ENCODE measurements at regions not wholly inside any gene's neighbourhood (a gene's known extent, or its start where the extent isn't known, plus 50 kb on each side); places are given as distances from the start of the nearest gene placed in this dataset.
A peak's percentile ranks its signal among the peaks of the same experiment; 100 is the strongest.
"Not testable (repeated sequence)": the region's sequence is repeated elsewhere in the genome, so short reads cannot be mapped to it uniquely, and the experiment has no call there.

DNA sequence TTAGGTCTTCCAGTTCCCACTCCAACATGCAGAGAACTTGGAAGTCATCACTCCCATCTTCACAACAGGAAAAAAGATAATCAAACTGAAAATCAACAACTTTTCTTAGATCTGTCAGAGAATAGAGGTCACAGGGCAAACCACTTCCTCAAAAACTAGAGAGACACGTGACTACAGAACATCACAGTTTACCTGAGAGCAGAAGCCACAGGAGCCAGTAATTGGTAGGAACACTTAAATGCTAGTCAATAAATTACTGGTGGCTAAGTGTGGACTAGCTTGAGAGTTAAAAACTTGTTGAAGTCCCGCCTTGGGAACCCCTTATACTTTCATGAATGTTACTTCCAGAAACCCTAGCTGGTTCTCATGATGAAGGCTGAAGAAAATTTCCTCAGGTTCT lies 81.1 kb downstream of the THSD1 start:
- H3K27ac ChIP-seq: not testable (repeated sequence)

DNA sequence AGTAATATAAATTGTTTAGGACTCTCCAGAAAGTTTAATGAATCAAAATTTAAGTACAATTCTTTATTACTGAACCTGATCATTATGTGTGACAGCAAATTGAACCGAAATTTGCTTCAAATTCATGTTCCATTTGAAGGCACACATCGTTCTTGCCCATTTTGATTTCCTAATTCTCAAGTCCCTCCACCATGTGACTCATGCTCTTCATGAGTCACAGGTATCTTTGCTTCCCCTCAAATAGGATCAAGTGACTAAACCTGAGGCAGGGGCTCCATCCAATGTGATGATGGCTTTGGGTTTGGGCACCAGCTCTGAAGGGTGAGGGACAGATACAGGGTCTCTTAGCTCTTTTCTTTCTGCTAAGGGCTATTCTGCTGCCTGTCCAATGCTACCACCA lies 86.1 kb downstream of the THSD1 start:
- TF ChIP-seq, protein P1, sequence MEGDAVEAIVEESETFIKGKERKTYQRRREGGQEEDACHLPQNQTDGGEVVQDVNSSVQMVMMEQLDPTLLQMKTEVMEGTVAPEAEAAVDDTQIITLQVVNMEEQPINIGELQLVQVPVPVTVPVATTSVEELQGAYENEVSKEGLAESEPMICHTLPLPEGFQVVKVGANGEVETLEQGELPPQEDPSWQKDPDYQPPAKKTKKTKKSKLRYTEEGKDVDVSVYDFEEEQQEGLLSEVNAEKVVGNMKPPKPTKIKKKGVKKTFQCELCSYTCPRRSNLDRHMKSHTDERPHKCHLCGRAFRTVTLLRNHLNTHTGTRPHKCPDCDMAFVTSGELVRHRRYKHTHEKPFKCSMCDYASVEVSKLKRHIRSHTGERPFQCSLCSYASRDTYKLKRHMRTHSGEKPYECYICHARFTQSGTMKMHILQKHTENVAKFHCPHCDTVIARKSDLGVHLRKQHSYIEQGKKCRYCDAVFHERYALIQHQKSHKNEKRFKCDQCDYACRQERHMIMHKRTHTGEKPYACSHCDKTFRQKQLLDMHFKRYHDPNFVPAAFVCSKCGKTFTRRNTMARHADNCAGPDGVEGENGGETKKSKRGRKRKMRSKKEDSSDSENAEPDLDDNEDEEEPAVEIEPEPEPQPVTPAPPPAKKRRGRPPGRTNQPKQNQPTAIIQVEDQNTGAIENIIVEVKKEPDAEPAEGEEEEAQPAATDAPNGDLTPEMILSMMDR (conservative IDR thresholded peaks at IDR 0.05): no peak
- TF ChIP-seq ZFX (IDR thresholded peaks at IDR 0.05): no peak
- no peak overlapping the region for H3K27ac ChIP-seq

GRCh38 chr13:52309833-52310232 lies 96.1 kb downstream of the THSD1 start:
- not testable (repeated sequence) for H3K27ac ChIP-seq

DNA sequence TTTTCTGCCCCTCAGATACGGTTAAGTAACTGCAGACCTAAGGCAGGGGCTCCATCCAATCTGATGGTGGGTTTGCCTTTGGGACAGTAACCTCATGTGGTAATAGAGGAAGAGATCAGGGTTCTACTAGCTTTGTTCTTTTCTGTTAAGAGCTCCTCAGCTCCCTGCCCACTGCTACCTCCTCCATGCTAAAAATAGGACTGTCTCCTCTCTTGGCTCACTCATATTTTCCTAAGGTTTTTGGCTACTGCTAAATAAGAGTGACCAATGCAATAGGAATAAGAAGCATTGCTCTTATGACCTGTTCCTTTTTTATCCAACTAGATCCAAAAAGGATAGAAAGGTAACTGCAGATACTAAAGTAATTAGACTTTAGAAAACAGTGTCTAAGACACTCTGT lies 99.6 kb downstream of the THSD1 start:
- H3K27ac ChIP-seq: not testable (repeated sequence)

- not testable (repeated sequence) for H3K27ac ChIP-seq
Observed at GRCh38 chr13:52303098-52303497, 102.9 kb downstream of the THSD1 start.

DNA sequence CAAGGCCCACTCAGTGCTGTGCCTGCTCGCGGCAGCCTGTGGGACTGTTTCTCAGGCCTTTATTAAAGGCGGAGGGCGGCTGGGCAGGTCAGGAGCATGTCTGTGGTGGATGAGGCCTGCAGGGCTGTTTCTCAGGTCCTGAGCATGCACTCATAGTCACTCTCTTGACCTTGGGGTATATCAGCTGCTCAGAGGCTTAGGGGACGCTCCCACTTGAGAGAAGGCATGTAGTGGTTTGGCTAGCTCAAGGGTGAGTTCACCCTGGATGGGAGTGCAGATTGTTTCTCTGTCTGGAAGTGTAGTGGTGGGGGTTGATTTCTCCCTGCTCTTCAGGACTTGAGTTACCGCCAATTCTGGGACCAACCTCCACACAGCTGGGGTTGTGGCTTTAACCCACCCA lies 103.3 kb downstream of the THSD1 start:
- not testable (repeated sequence) for H3K27ac ChIP-seq

DNA sequence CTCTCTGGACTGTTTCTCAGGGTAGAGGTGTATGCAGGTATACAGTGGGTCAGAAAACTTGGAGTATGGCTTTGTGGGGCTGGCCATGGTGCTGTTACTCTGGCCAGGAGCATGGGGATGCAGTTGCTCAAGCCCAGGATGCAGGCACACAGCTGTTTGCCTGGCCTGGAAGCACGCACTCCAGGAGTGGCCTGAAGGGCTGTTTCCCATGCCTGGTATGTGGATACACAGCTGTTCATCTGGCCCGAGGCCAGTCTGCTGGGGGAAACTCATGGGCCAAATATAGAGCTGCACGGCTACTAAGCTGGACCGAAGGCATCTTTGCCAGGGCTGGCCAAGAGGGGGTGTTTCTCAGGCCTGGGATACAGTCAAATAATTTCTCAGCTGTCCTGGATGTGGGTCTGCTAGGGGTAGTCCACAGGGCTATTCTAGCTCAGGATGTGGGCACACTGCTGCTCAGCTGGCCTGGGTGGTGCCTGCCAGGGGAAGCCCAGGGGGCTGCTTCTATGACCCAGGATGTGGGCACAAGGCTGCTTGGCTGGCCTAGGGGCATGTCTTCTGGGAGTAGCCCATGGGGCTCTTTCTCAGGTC lies 104.1 kb downstream of the THSD1 start:
- not testable (repeated sequence) for H3K27ac ChIP-seq

DNA sequence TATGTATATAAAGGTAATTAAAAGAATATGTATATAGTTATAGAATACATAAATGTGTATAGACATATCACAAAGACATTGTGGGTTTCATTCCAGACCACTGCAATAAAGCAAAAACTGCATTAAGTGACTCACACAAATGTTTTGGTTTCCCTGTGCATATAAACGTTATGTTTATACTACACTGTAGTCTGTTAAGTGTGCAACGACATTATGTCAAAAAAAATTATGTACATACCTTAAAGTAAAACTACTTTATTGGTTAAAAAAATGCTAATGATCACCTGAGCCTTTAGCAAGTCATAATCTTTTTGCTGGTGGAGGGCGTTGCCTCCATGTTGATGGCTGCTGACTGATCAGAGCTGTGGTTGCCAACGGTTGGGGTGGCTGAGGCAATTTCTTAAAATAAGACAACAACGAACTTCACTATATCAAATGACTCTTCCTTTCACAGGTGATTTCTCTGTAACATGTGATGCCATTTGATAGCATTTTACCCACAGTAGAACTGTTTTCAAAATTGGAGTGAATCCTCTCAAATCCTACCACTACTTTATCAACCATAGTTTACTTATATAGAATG lies 107.8 kb downstream of the THSD1 start:
- not testable (repeated sequence) for H3K27ac ChIP-seq

DNA sequence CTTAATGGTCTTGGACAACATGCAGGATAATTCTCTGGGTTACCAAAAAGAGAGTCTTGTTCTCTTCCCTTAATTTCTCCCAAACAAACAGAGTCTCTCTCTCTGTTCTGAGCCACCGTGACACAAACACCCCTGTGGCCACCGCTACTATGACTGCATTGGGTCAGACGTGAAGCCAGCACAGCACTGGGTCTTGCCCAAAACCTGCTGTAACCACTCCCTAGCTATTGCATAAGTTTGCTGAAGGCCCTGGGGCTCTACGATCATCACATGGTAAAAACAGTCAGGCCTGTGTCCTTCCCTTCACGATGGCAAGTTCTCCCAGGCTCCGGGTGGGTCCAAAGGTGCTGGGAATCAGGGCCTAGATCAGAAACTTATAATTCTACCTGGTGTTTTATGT lies 117.1 kb downstream of the THSD1 start:
- H3K27ac ChIP-seq: not testable (repeated sequence)

DNA sequence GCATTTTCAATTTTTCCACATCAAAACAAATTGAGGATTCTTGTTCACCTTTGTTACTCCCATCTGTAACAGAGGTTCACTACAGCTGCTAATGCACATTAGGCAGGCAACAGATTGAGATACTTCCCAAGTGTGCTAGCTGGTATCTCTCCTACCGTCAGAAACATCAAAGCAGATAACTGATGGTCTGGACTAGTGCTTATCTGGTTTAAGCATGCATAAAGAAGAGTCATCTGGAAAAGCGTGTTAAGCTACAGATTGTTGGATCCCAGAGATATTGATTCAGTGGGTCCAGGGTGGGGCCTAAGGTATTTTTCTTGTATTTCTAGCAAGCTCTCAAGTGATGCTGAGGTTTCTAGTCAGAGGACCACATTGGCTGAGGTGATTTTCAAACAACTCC lies 122.0 kb upstream of the NEK3 start:
- H3K27ac ChIP-seq: not testable (repeated sequence)

- H3K27ac ChIP-seq: not testable (repeated sequence)
Observed at GRCh38 chr13:52279408-52279807, 120.0 kb upstream of the NEK3 start.

- H3K27ac ChIP-seq: not testable (repeated sequence)
Observed at GRCh38 chr13:52254299-52254698, 94.9 kb upstream of the NEK3 start.

GRCh38 chr13:52240752-52241151 lies 81.4 kb upstream of the NEK3 start:
- not testable (repeated sequence) for H3K27ac ChIP-seq

DNA sequence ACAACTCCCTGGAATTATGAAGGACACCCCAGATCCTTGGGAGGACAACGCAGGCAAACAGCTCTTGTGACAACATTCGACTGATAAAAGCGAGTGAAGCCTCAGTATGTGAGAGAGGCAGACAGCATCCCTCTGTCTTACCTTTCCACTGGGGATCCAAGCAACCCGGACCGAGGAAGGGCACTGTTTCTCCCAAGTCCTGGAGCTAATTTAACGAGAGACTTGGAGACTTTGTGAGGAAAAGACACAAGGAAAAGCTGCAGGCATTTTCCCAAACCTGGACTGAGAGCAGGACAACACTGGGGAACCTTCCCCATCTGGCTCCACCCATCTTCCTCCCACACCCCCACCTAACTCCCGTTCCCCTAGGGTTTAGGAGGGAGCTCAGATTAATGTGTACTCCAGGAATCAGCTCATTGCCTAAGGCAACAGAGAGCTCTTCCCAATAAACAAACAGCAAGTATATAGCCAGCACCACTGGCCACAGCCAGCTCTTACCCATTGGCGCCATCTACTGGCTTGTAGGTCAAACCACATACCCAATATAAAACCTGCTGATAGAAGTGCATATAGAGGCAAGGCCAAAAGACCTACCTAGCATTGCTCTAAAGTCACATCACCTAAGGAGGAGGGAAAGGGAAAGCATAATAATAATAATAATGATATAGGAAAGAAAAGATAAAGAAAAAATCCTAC lies 76.7 kb upstream of the NEK3 start:
- TF ChIP-seq, protein P1 (conservative IDR thresholded peaks at IDR 0.05): peak; percentile 77
- H3K27ac ChIP-seq: not testable (repeated sequence)

GRCh38 chr13:52234928-52235327 lies 75.5 kb upstream of the NEK3 start:
- H3K27ac ChIP-seq: not testable (repeated sequence)

- not testable (repeated sequence) for H3K27ac ChIP-seq
Observed at GRCh38 chr13:52223063-52223462, 63.7 kb upstream of the NEK3 start.

DNA sequence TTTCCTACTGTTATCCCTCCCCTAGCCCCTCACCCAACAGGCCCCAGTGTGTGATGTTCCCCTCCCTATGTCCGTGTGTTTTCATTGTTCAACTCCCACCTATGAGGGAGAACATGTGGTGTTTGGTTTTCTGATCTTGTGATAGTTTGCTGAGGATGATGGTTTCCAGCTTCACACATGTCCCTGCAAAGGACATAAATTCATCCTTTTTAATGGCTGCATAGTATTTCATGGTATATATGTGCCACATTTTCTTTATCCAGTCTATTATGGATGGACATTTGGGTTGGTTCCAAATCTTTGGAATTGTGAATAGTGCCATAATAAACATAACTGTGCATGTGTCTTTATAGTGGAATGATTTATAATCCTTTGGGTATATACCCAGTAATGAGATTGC lies 54.5 kb upstream of the NEK3 start:
- not testable (repeated sequence) for H3K27ac ChIP-seq

DNA sequence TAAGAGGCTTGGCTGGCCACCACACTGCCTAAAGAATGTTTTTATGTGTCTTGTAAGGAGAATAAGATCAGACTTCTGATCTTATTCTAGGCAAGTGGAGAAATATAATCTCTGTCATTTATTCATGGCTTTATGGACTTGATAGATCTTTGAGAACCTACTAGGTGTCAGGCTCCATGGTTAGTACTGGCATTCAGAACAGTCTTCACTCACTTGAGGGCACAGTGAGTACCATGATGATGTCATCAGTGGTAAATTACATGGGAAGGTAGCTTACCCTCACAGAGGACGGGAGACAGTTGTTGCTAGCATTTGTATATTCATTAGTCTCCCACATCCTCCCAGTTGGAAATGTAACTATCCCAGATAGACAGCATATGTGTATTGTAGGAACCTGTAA lies 53.5 kb upstream of the NEK3 start:
- H3K27ac ChIP-seq: not testable (repeated sequence)

DNA sequence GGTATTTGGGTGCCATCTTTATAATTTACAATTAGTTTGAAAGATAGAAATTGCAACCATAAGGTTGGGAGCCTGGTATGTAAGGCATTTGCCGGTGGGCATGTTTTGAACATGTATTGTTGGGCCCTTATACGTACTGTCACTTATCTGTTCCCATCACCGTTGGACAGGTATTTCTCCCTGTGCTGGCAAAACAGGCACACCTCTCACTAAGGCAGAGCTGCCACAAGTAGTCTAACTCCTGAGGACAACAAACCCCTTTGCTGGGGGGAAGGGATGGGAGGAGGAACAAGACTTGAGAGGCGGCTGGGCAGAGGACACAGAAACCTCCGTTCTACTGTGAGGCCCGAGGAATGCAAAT lies 52.0 kb upstream of the NEK3 start:
- not testable (repeated sequence) for H3K27ac ChIP-seq
